SKM-1 treated with dmso at 0.1 percent for 144 hours (cell line): ENCODE measurements at regions not wholly inside any gene's neighbourhood (a gene's known extent, or its start where the extent isn't known, plus 50 kb on each side); places are given as distances from the start of the nearest gene placed in this dataset.

Source experiments
- DNase-seq: peaks from one replicate; lab custom pipeline; 2025; ENCODE audit not compliant: unreplicated experiment; lab: John Stamatoyannopoulos, UW

- no peak for DNase-seq
Measured at GRCh38 chr7:84684836-84685480, 490.4 kb upstream of the SEMA3A start.

GRCh38 chr7:84682543-84682942 lies 488.0 kb upstream of the SEMA3A start:
- no peak for DNase-seq

- DNase-seq, result no peak
Measured at GRCh38 chr7:84678841-84679240, 484.3 kb upstream of the SEMA3A start.

- DNase-seq, result no peak
Measured at GRCh38 chr7:84677117-84677732, 482.6 kb upstream of the SEMA3A start.

GRCh38 chr7:84675633-84676034 lies 481.0 kb upstream of the SEMA3A start:
- DNase-seq, result no peak

- no peak for DNase-seq
Measured at GRCh38 chr7:84674236-84674913, 479.8 kb upstream of the SEMA3A start.

GRCh38 chr7:84669177-84669732 lies 474.7 kb upstream of the SEMA3A start:
- DNase-seq, result no peak

GRCh38 chr7:84668116-84668515 lies 473.5 kb upstream of the SEMA3A start:
- DNase-seq, result no peak

- no peak for DNase-seq
Measured at GRCh38 chr7:84666651-84667050, 472.1 kb upstream of the SEMA3A start.

GRCh38 chr7:84665339-84665738 lies 470.8 kb upstream of the SEMA3A start:
- DNase-seq, result no peak

- no peak for DNase-seq
Measured at GRCh38 chr7:84664626-84665025, 470.0 kb upstream of the SEMA3A start.

- no peak for DNase-seq
Measured at GRCh38 chr7:84663224-84663623, 468.6 kb upstream of the SEMA3A start.

- DNase-seq, result no peak
Measured at GRCh38 chr7:84658286-84658685, 463.7 kb upstream of the SEMA3A start.

- DNase-seq, result no peak
Measured at GRCh38 chr7:84654273-84654672, 459.7 kb upstream of the SEMA3A start.

- no peak for DNase-seq
Measured at GRCh38 chr7:84651876-84652275, 457.3 kb upstream of the SEMA3A start.

GRCh38 chr7:84647797-84648757 lies 453.5 kb upstream of the SEMA3A start:
- no peak for DNase-seq

- DNase-seq, result no peak
Measured at GRCh38 chr7:84642611-84643010, 448.0 kb upstream of the SEMA3A start.

GRCh38 chr7:84640637-84641036 lies 446.0 kb upstream of the SEMA3A start:
- DNase-seq, result no peak

- DNase-seq, result no peak
Measured at GRCh38 chr7:84638339-84638697, 443.7 kb upstream of the SEMA3A start.

GRCh38 chr7:84637568-84638338 lies 443.2 kb upstream of the SEMA3A start:
- DNase-seq, result no peak
